ENCODE measurements at regions not wholly inside any gene's neighbourhood (a gene's known extent, or its start where the extent isn't known, plus 50 kb on each side); places are given as distances from the start of the nearest gene placed in this dataset.
"Not testable (repeated sequence)": the region's sequence is repeated elsewhere in the genome, so short reads cannot be mapped to it uniquely, and the experiment has no call there.

- TF ChIP-seq ZNF274 (IDR thresholded peaks at IDR 0.05; ENCODE audit: low read depth, low read length); YY1 (IDR thresholded peaks at IDR 0.05; ENCODE audit: insufficient read depth, insufficient read length); SUZ12 (IDR thresholded peaks at IDR 0.05; ENCODE audit: extremely low read depth, insufficient read depth, insufficient read length): not testable (repeated sequence)
These were observed 699.1 kb downstream of the C12orf50 start for GRCh38 chr12:87330071-87330555.
